Liver (tissue), 8 donors: ENCODE measurements at regions not wholly inside any gene's neighbourhood (a gene's known extent, or its start where the extent isn't known, plus 50 kb on each side); places are given as distances from the start of the nearest gene placed in this dataset.

Experiments used
- DNase-seq: peaks from one replicate; pipeline ENCODE4 v3.0.0-alpha.2; 2017; ENCODE audit warnings: low spot score
- H3K27ac ChIP-seq, 2 donors: one replicate each; pipeline ENCODE4 v1.7.0; 2013; ENCODE audit warnings: inconsistent platforms in 2 of 2, low read length in 2 of 2, control low read depth in 1 of 2, low read depth in 1 of 2, mild to moderate bottlenecking in 1 of 2
- H3K27me3 ChIP-seq, 4 donors: one replicate each; pipeline versions ENCODE4 v1.6.1 to v1.7.0; 2013; ENCODE audit warnings: low read length in 3 of 4, inconsistent platforms in 1 of 4, mild to moderate bottlenecking in 1 of 4, moderate library complexity in 1 of 4; ENCODE audit not compliant: control insufficient read depth in 4 of 4, insufficient read depth in 4 of 4
- H3K36me3 ChIP-seq, 4 donors: one replicate each; pipeline versions ENCODE4 v1.6.1 to v1.7.0; 2013; ENCODE audit warnings: low read length in 3 of 4, mild to moderate bottlenecking in 3 of 4, low read depth in 1 of 4, moderate library complexity in 1 of 4; ENCODE audit not compliant: control insufficient read depth in 4 of 4, insufficient read depth in 3 of 4
- H3K4me1 ChIP-seq, 4 donors: one replicate each; pipeline versions ENCODE4 v1.6.1 to v1.7.0; 2013; ENCODE audit warnings: low read length in 3 of 4, mild to moderate bottlenecking in 3 of 4, moderate library complexity in 1 of 4; ENCODE audit not compliant: control insufficient read depth in 4 of 4, insufficient read depth in 4 of 4
- H3K4me3 ChIP-seq, 3 donors: one replicate each; pipeline versions ENCODE4 v1.6.1 to v1.7.0; 2013; ENCODE audit warnings: low read length in 3 of 3, control low read depth in 1 of 3, low read depth in 1 of 3, mild to moderate bottlenecking in 1 of 3
- H3K9ac ChIP-seq, 2 donors: one replicate each; pipeline ENCODE4 v1.7.0; 2013; ENCODE audit warnings: low read length in 2 of 2, mild to moderate bottlenecking in 2 of 2, moderate library complexity in 2 of 2, control low read depth in 1 of 2, low read depth in 1 of 2
- H3K9me3 ChIP-seq, 4 donors: one replicate each; pipeline versions ENCODE4 v1.6.1 to v1.7.0; 2013; ENCODE audit warnings: low read length in 3 of 4; ENCODE audit not compliant: control insufficient read depth in 4 of 4
- ATF3 ChIP-seq: IDR thresholded peaks from 2 replicates; pipeline ENCODE4 v1.6.1; 2016; ENCODE audit warnings: antibody characterized with exemption
- CTCF ChIP-seq: fragments of 150-350 bp; IDR thresholded peaks from 2 replicates; pipeline ENCODE4 v1.5.1; 2017; ENCODE audit warnings: improper control_type of control experiment, low read depth, low read length; ENCODE audit not compliant: missing input control
- EGR1 ChIP-seq, 2 donors: IDR thresholded peaks; 2 replicates each; pipeline ENCODE4 v1.6.1; 2016 to 2018; ENCODE audit warnings: antibody characterized with exemption in 2 of 2, low read depth in 2 of 2
- FOXA1 ChIP-seq: IDR thresholded peaks from 2 replicates; pipeline ENCODE4 v1.6.1; 2016; ENCODE audit warnings: antibody characterized with exemption
- FOXA2 ChIP-seq: IDR thresholded peaks from 2 replicates; pipeline ENCODE4 v1.6.1; 2016; ENCODE audit warnings: antibody characterized with exemption
- GABPA ChIP-seq, 2 donors: IDR thresholded peaks in 1 of 2; conservative IDR thresholded peaks in 1 of 2; 2 replicates each; pipeline ENCODE4 v1.6.1; 2016; ENCODE audit warnings: antibody characterized with exemption in 2 of 2, mild to moderate bottlenecking in 1 of 2, moderate library complexity in 1 of 2
- HNF4A ChIP-seq, 2 donors: conservative IDR thresholded peaks; 2 replicates each; pipeline ENCODE4 v1.6.1; 2016; ENCODE audit warnings: antibody characterized with exemption in 2 of 2, mild to moderate bottlenecking in 2 of 2
- HNF4G ChIP-seq: IDR thresholded peaks from 2 replicates; pipeline ENCODE4 v1.6.1; 2016; ENCODE audit warnings: antibody characterized with exemption
- JUND ChIP-seq, 2 donors: IDR thresholded peaks; 2 replicates each; pipeline ENCODE4 v1.6.1; 2016; ENCODE audit warnings: antibody characterized with exemption in 2 of 2
- MAX ChIP-seq: IDR thresholded peaks from 2 replicates; pipeline ENCODE4 v1.6.1; 2016; ENCODE audit warnings: antibody characterized with exemption
- NR2F2 ChIP-seq: IDR thresholded peaks from 2 replicates; pipeline ENCODE4 v1.6.1; 2016; ENCODE audit warnings: antibody characterized with exemption
- RAD21 ChIP-seq, 2 donors: IDR thresholded peaks; 2 replicates each; pipeline ENCODE4 v1.6.1; 2016; ENCODE audit warnings: antibody characterized with exemption in 2 of 2, mild to moderate bottlenecking in 2 of 2
- RXRA ChIP-seq, 2 donors: IDR thresholded peaks; 2 replicates each; pipeline ENCODE4 v1.6.1; 2017 to 2018; ENCODE audit warnings: antibody characterized with exemption in 2 of 2, mild to moderate bottlenecking in 1 of 2
- SP1 ChIP-seq: IDR thresholded peaks from 2 replicates; pipeline ENCODE4 v1.6.1; 2018; ENCODE audit warnings: antibody characterized with exemption, mild to moderate bottlenecking
- TAF1 ChIP-seq: conservative IDR thresholded peaks from 2 replicates; pipeline ENCODE4 v1.6.1; 2016; ENCODE audit warnings: antibody characterized with exemption, mild to moderate bottlenecking
- YY1 ChIP-seq: IDR thresholded peaks from 2 replicates; pipeline ENCODE4 v1.6.1; 2016; ENCODE audit warnings: antibody characterized with exemption, mild to moderate bottlenecking
- WGBS: extraction: QIAGEN DNeasy Blood & Tissue Kit; methylation state at CpG from one replicate; pipeline ENCODE4 v1.1.7; 2013; 5-methylcytosine and 5-hydroxymethylcytosine counted together
- TF ChIP-seq, protein P1 (sequence below): IDR thresholded peaks from 2 replicates; pipeline ENCODE4 v1.6.1; 2016; ENCODE audit warnings: antibody characterized with exemption
- TF ChIP-seq, protein P2 (sequence below): IDR thresholded peaks from 2 replicates; pipeline ENCODE4 v1.6.1; 2016; ENCODE audit warnings: antibody characterized with exemption, mild to moderate bottlenecking
- donor health status: healthy.
- donor health status: healthy.
- donor health status: healthy.
- donor health status: healthy.
- donor health status: healthy.

- Histone ChIP-seq H3K27ac (no peak overlapping the region), H3K4me1 (no peaks in the 10 kb centered on the region), H3K27me3 (no peaks in the 10 kb centered on the region), H3K4me3 (no peak overlapping the region), H3K9me3 (no peaks in the 10 kb centered on the region), H3K9ac (no peak overlapping the region), H3K36me3 (no peaks in the 10 kb centered on the region)
- TF ChIP-seq HNF4A (conservative IDR thresholded peaks at IDR 0.05) (no peak), ATF3 (no peak), GABPA (IDR thresholded peaks at IDR 0.05 in 1 of 2, conservative IDR thresholded peaks at IDR 0.05 in 1 of 2) (no peak), CTCF (no peak), EGR1 (IDR thresholded peaks at IDR 0.05; ENCODE audit: low read depth in 2 of 2) (no peak), TAF1 (no peak), MAX (no peak), YY1 (no peak), FOXA1 (no peak), SP1 (no peak), JUND (IDR thresholded peaks at IDR 0.05) (no peak), FOXA2 (no peak), RAD21 (IDR thresholded peaks at IDR 0.05) (no peak), HNF4G (no peak), NR2F2 (no peak), RXRA (IDR thresholded peaks at IDR 0.05) (no peak)
- TF ChIP-seq, protein P1, sequence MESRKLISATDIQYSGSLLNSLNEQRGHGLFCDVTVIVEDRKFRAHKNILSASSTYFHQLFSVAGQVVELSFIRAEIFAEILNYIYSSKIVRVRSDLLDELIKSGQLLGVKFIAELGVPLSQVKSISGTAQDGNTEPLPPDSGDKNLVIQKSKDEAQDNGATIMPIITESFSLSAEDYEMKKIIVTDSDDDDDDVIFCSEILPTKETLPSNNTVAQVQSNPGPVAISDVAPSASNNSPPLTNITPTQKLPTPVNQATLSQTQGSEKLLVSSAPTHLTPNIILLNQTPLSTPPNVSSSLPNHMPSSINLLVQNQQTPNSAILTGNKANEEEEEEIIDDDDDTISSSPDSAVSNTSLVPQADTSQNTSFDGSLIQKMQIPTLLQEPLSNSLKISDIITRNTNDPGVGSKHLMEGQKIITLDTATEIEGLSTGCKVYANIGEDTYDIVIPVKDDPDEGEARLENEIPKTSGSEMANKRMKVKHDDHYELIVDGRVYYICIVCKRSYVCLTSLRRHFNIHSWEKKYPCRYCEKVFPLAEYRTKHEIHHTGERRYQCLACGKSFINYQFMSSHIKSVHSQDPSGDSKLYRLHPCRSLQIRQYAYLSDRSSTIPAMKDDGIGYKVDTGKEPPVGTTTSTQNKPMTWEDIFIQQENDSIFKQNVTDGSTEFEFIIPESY: no peak
- TF ChIP-seq, protein P2, sequence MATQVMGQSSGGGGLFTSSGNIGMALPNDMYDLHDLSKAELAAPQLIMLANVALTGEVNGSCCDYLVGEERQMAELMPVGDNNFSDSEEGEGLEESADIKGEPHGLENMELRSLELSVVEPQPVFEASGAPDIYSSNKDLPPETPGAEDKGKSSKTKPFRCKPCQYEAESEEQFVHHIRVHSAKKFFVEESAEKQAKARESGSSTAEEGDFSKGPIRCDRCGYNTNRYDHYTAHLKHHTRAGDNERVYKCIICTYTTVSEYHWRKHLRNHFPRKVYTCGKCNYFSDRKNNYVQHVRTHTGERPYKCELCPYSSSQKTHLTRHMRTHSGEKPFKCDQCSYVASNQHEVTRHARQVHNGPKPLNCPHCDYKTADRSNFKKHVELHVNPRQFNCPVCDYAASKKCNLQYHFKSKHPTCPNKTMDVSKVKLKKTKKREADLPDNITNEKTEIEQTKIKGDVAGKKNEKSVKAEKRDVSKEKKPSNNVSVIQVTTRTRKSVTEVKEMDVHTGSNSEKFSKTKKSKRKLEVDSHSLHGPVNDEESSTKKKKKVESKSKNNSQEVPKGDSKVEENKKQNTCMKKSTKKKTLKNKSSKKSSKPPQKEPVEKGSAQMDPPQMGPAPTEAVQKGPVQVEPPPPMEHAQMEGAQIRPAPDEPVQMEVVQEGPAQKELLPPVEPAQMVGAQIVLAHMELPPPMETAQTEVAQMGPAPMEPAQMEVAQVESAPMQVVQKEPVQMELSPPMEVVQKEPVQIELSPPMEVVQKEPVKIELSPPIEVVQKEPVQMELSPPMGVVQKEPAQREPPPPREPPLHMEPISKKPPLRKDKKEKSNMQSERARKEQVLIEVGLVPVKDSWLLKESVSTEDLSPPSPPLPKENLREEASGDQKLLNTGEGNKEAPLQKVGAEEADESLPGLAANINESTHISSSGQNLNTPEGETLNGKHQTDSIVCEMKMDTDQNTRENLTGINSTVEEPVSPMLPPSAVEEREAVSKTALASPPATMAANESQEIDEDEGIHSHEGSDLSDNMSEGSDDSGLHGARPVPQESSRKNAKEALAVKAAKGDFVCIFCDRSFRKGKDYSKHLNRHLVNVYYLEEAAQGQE: no peak
- DNase-seq: no peak
- 29% methylated on average over 2 of the region's 2 CpGs for WGBS
Observed at GRCh38 chr5:29568028-29568427, 1625.5 kb upstream of the CDH6 start.
